HG03457 (cell line): ENCODE measurements at regions not wholly inside any gene's neighbourhood (a gene's known extent, or its start where the extent isn't known, plus 50 kb on each side); places are given as distances from the start of the nearest gene placed in this dataset.

ENCODE experiments used
- ATAC-seq: cut with Tn5 transposase; IDR thresholded peaks from one replicate; pipeline ENCODE4 v1.9.1; 2021; ENCODE audit warnings: moderate number of reproducible peaks; ENCODE audit not compliant: unreplicated experiment

DNA sequence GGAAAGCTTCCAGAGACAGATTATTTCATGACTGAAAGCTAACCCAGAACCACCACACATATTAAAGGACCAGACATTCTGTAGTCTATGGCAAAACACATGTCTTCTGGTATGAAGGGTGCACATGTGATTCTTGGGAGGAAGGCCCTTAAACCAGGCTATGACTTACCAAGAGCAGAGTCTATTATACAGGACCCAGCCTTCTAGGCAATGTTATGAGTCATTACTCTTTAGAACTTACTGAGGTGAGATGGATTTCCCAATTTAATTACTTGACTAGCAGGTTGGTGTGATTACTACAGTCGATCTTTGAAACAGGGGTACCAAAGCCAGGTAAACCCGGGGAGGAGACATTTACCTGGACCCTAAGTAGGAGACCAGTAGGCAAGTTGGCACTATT, 350.8 kb downstream of the TRIB2 start:
- ATAC-seq: no peak

GRCh38 chr2:13089971-13090370, 373.2 kb downstream of the TRIB2 start:
- ATAC-seq: no peak

DNA sequence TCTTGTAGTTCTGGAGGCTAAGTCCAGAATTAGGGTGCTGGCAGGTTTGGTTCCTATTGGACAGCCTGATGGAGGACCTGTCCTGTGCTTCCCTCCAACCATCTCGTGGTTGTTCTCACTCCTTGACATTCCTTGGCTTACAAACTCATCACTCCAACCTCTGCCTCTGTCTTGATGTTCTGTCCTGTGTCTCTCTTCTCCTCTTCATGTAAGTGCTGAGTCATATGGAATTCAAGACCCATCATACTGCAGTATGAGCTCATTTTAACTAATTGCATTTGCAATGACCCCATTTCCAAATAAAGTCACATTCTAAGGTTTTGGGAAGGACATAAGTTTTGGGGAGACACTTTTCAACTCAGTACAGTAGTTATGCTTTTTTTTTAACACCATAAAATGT, 374.7 kb downstream of the TRIB2 start:
- ATAC-seq: no peak

DNA sequence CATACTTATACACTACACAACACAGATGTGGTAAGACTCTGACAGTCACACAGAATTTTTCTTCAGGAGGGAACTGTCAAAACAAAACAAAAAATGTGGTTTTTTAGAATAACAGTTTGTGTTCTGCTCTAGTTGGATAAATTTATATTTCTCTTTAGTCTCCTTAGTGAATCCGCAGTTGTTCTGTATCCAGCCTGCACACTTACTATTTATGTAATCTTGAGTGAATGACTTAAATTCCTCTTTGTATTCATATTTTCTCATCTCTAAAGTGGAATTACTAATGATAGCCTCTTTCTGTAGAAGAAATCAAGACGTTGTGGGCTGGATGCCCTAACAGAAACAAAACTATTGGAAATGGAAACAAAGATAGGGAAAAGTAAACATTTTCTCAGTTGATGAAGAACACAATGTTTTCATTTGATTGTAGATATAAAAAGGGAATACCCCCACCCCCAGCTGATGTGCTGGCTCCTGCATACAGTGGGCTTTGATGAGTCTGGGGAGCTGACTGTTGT, 375.2 kb downstream of the TRIB2 start:
- ATAC-seq: no peak

- ATAC-seq: no peak
Observed at GRCh38 chr2:13093416-13093991, 376.8 kb downstream of the TRIB2 start.

- no peak for ATAC-seq
Observed at GRCh38 chr2:13102397-13103063, 385.8 kb downstream of the TRIB2 start.

DNA sequence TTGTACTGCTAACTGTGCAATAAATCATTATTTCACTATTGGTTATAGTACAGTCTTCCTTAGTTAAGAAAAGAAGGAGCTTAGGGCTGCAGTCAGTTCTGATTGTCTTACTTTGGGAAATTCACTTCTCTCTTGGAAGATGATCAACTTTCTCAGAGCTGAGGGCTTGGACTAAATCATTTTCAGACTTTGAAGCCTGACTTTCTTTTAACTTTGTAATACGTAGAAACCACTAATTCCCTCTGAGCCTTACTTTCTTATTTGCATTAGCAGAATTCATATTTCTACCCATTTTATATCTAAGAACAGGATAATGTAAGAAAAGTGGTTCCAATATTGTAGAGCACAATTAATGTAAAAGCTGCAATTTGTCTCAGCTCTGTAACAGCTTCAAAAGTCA, 386.4 kb downstream of the TRIB2 start:
- no peak for ATAC-seq

GRCh38 chr2:13103778-13104493, 387.2 kb downstream of the TRIB2 start:
- no peak for ATAC-seq

GRCh38 chr2:13104723-13105122, 388.0 kb downstream of the TRIB2 start:
- no peak for ATAC-seq

DNA sequence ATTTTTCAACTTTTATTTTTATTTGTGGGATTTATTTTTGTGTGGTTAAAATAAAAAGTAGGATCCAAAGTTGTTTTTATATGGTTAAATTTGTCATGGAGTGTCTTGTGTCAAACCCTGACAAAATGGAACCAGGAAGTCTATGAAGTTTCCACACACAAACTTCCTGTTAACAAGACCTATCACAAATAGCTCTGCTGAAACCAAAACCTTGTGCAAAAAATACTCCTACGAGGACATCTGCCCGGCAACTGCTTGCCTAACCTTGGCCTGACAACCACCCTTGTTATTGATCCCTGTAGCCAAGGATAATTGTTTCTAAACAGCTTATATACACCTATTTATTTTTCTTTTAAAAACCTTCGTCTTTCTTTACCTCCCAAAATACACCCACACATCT, 389.6 kb downstream of the TRIB2 start:
- no peak for ATAC-seq

- ATAC-seq: no peak
Observed at GRCh38 chr2:13109516-13109915, 392.8 kb downstream of the TRIB2 start.

- ATAC-seq: no peak
Observed at GRCh38 chr2:13110825-13111224, 394.1 kb downstream of the TRIB2 start.

GRCh38 chr2:13113002-13113401, 396.3 kb downstream of the TRIB2 start:
- ATAC-seq: no peak

GRCh38 chr2:13114391-13114790, 397.7 kb downstream of the TRIB2 start:
- ATAC-seq: no peak

DNA sequence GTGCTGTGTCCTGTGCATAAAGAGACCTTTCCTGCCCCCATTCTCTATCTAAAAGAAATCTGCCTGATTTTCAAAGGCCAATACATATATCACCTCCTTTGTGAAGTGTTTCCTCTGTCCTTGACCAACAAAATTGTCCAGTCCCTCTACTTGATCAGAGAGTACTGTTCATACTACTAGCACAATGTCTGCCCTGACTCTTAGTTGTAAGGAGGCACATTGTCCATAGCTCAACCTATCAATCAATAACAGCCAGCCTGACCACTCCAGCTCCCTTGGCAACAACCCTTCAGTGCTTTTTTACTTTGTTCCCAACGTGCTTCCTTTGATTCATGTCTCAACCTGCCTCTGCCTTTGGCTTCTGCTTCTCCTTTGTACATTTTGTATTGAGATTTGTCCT, 398.9 kb downstream of the TRIB2 start:
- no peak for ATAC-seq

- no peak for ATAC-seq
Observed at GRCh38 chr2:13121096-13121495, 404.4 kb downstream of the TRIB2 start.

- no peak for ATAC-seq
Observed at GRCh38 chr2:13128139-13128538, 411.4 kb downstream of the TRIB2 start.

DNA sequence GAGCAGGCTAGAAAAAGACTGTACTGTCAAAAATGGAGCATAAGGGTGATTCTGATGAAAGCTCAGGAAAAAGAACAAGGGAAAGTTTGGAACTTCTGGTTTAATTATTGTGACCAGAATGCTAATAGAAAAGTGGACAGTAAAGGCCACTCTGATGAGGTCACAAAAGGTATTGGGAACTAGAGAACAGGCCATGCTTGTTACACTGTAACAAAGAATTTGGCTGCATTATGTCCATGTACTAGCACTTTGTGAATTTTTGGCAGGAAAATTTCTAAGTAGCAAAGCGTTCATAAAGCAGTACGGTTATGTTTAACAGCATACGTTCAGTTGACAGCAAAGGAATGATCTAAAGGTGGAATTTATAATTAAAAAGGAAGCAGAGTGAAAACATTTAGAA, 418.6 kb downstream of the TRIB2 start:
- no peak for ATAC-seq

GRCh38 chr2:13135856-13136255, 419.1 kb downstream of the TRIB2 start:
- ATAC-seq: no peak

DNA sequence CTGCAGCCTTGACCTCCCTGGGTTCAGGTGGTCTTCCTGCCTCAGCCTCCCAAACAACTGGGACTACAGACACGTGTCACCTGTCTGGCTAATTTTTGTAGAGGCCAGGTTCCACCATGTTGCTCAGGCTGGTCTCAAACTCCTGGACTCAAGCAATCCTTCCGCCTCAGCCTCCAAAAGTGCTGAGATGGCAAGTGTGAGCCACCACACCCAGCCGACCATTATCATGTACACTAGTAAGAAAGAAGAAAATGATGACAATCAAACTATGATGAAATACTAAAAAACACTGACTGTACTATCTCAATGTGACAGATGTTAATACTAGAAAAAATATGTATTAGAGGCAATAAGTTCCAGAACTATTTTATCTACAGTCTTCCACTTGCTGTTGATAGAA, 420.9 kb downstream of the TRIB2 start:
- no peak for ATAC-seq

DNA sequence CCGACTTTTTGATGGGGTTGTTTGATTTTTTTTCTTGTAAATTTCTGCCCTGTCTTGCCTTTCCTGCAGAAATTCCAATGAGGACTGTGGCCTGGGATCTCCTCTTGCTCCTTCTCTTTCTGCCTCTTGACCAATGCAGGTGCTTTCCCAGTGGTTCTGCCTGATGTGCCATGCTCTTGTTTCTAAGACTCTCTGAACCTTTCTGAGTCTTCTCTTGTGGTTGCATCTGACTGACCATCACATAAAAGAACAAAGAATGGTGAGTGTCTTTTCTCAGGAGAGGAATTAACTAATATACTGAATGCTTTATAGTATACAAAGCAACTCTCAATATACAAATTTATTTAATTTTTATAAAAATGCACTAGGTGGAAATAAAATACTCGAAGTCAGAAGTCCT, 424.6 kb downstream of the TRIB2 start:
- ATAC-seq: no peak

DNA sequence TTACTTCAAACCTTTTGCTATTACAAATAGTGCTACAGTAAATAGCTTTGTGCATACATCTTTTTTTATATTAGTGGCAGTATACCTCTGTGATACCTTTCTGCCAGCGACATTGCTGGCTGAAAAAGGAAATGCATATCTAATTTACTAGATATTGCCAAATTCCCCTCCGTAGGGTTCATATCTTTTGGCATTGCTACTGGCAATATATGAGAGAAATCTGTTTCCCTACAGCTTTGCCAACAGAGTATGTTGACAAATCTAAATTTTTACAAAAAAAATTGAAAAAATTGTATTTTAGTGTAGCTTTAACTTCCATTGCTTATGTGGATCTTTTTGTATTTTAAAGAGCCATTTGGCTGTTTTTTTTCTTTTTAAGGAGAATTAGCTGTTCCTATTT, 426.7 kb downstream of the TRIB2 start:
- ATAC-seq: no peak
